Panc1 (cell line): ENCODE measurements at regions not wholly inside any gene's neighbourhood (a gene's known extent, or its start where the extent isn't known, plus 50 kb on each side); places are given as distances from the start of the nearest gene placed in this dataset.

ENCODE experiments used
- ATAC-seq: fragments of 200-7000 bp; cut with Tn5 transposase; 2 replicates; pipeline ENCODE4 v1.9.1; 2020; ENCODE audit warnings: mild to moderate bottlenecking, moderate library complexity
- BruUV-seq: library from RNA; stranded (reverse); fragments of 400-500 nt; replicated peaks from 2 replicates; lab custom pipeline; 2021; lab: Mats Ljungman, UMichigan
- CTCF ChIA-PET: fragments of 300-600 bp; sonication (Branson Sonifier 250); formaldehyde crosslinking; loops from one replicate; lab custom pipeline; 2022; ENCODE audit warnings: antibody characterized with exemption; lab: Charles Lee
- POLR2A ChIA-PET: fragments of 300-600 bp; sonication (Branson Sonifier 250); formaldehyde crosslinking; loops from one replicate; lab custom pipeline; 2022; ENCODE audit warnings: antibody characterized with exemption; lab: Charles Lee
- DNase-seq: peaks from one replicate; pipeline ENCODE4 v3.0.0-alpha.2; 2010; ENCODE audit warnings: low read depth, low spot score
- H3K27ac ChIP-seq: 2 replicates; pipeline ENCODE4 v1.5.1; 2011; ENCODE audit warnings: mild to moderate bottlenecking, low read length, inconsistent platforms
- H3K27me3 ChIP-seq: fragments of 200-500 bp; sonication (Bioruptor generic); 2 replicates; pipeline ENCODE4 v1.6.0; 2014; ENCODE audit warnings: low read length, inconsistent platforms; ENCODE audit not compliant: control insufficient read depth, insufficient read depth
- H3K36me3 ChIP-seq: fragments of 200-500 bp; sonication (Bioruptor generic); 2 replicates; pipeline ENCODE4 v1.5.1; 2014; ENCODE audit warnings: inconsistent platforms, mild to moderate bottlenecking, low read length, moderate library complexity; ENCODE audit not compliant: control insufficient read depth, insufficient read depth
- H3K4me1 ChIP-seq: 2 replicates; pipeline ENCODE4 v1.5.1; 2011; ENCODE audit warnings: inconsistent platforms, mild to moderate bottlenecking, low read length, moderate library complexity; ENCODE audit not compliant: control insufficient read depth, insufficient read depth
- H3K4me3 ChIP-seq, 2 experiments: 2 replicates each; pipeline ENCODE4 v1.5.1; 2011 to 2012; ENCODE audit warnings: low read depth in 2 of 2, low read length in 2 of 2, mild to moderate bottlenecking in 2 of 2, inconsistent platforms in 1 of 2, moderate library complexity in 1 of 2
- H3K9me3 ChIP-seq: fragments of 200-500 bp; sonication (Bioruptor generic); 2 replicates; pipeline ENCODE4 v1.5.1; 2014; ENCODE audit warnings: low read depth, mild to moderate bottlenecking, inconsistent platforms, low read length, moderate library complexity; ENCODE audit not compliant: control insufficient read depth, insufficient read depth
- CTCF ChIP-seq: fragments of 450-650 bp; IDR thresholded peaks from 2 replicates; pipeline ENCODE4 v1.5.1; 2017; ENCODE audit warnings: mild to moderate bottlenecking
- POLR2AphosphoS5 ChIP-seq: IDR thresholded peaks from 2 replicates; pipeline ENCODE4 v1.6.1; 2012; ENCODE audit warnings: mild to moderate bottlenecking, low read depth, low read length, moderate library complexity
- REST ChIP-seq, 2 experiments: IDR thresholded peaks; 2 replicates each; pipeline ENCODE4 v1.6.1; 2011 to 2012; ENCODE audit warnings: low read depth in 2 of 2, control low read depth in 1 of 2, low read length in 1 of 2, mild to moderate bottlenecking in 1 of 2, moderate library complexity in 1 of 2; ENCODE audit not compliant: insufficient read depth in 1 of 2
- SIN3A ChIP-seq: IDR thresholded peaks from 2 replicates; pipeline ENCODE4 v1.6.1; 2012; ENCODE audit warnings: low read depth, mild to moderate bottlenecking, low read length, moderate library complexity, borderline replicate concordance; ENCODE audit not compliant: insufficient read depth
- TCF7L2 ChIP-seq: IDR thresholded peaks from 2 replicates; pipeline ENCODE4 v1.6.1; 2011; ENCODE audit warnings: mild to moderate bottlenecking, low read depth, low read length, inconsistent platforms
- in situ Hi-C: cut with HindIII; loops from 2 replicates; pipeline ENCODE4 v1.10.0; 2016; ENCODE audit warnings: low sequenced_read_pairs, low pct_unique_long_range_greater_than_20kb
- intact Hi-C: fragments of 100-400 bp; cut with micrococcal nuclease; formaldehyde crosslinking; loops from one replicate; pipeline ENCODE4 v1.10.0; 2022; ENCODE audit not compliant: unreplicated experiment

- in situ Hi-C loops (no loop called here), intact Hi-C loops (no loop called here)
- ChIA-PET CTCF (no interaction called here), POLR2A (no interaction called here)
- no TSS peak for BruUV-seq
- Histone ChIP-seq H3K36me3 (no peaks in the 10 kb centered on the region), H3K4me3 (no peak overlapping the region), H3K9me3 (no peaks in the 10 kb centered on the region), H3K27ac (no peak overlapping the region), H3K4me1 (no peaks in the 10 kb centered on the region), H3K27me3 (no peaks in the 10 kb centered on the region)
- ATAC-seq (no peak), DNase-seq (no peak)
- TF ChIP-seq CTCF (no peak), POLR2AphosphoS5 (no peak), SIN3A (no peak), TCF7L2 (no peak), REST (IDR thresholded peaks at IDR 0.05; ENCODE audit: insufficient read depth in 1 of 2, low read depth in 2 of 2, low read length in 1 of 2) (no peak)
These were observed 297.3 kb downstream of the DHX15 start for GRCh38 chr4:24287096-24287495.

- no TSS peak for BruUV-seq
- intact Hi-C loops (no loop called here), in situ Hi-C loops (no loop called here)
- no peak for TF ChIP-seq POLR2AphosphoS5
- no peak for TF ChIP-seq SIN3A
- ATAC-seq, result no peak
- ChIA-PET CTCF (no interaction called here), POLR2A (no interaction called here)
- H3K27ac ChIP-seq, result no peak overlapping the region
- no peaks in the 10 kb centered on the region for H3K4me1 ChIP-seq
- DNase-seq, result no peak
- no peaks in the 10 kb centered on the region for H3K27me3 ChIP-seq
- H3K9me3 ChIP-seq, result no peaks in the 10 kb centered on the region
- H3K36me3 ChIP-seq, result no peaks in the 10 kb centered on the region
- H3K4me3 ChIP-seq, result no peak overlapping the region
These were observed 298.6 kb downstream of the DHX15 start for GRCh38 chr4:24285759-24286158.

- ChIA-PET POLR2A (no interaction called here), CTCF (interaction anchor here (0.6 kb wide), 1 partner anchor 107 kb away, joined by 3 read pairs; no protein-coding TSS in a partner anchor)
- intact Hi-C loops, result no loop called here
- BruUV-seq, result no TSS peak
- TF ChIP-seq TCF7L2 (no peak), SIN3A (no peak), CTCF (no peak), REST (IDR thresholded peaks at IDR 0.05; ENCODE audit: insufficient read depth in 1 of 2, low read depth in 2 of 2, low read length in 1 of 2) (no peak), POLR2AphosphoS5 (no peak)
- H3K4me3 ChIP-seq, result no peak overlapping the region
- H3K27me3 ChIP-seq, result no peaks in the 10 kb centered on the region
- H3K27ac ChIP-seq, result no peak overlapping the region
- no peaks in the 10 kb centered on the region for H3K4me1 ChIP-seq
- no peaks in the 10 kb centered on the region for H3K9me3 ChIP-seq
- no peaks in the 10 kb centered on the region for H3K36me3 ChIP-seq
- DNase-seq, result no peak
- ATAC-seq, result no peak
- in situ Hi-C loops, result no loop called here
These were observed 301.9 kb downstream of the DHX15 start for GRCh38 chr4:24282446-24282845.
